Ovary (tissue), 3 donors: ENCODE measurements at regions not wholly inside any gene's neighbourhood (a gene's known extent, or its start where the extent isn't known, plus 50 kb on each side); places are given as distances from the start of the nearest gene placed in this dataset.

Experiments used
- EP300 ChIP-seq: sonication (generic); formaldehyde crosslinking; IDR thresholded peaks from one replicate; pipeline ENCODE4 v1.6.1; 2017; ENCODE audit warnings: antibody characterized with exemption
- POLR2A ChIP-seq: fragments of 450-650 bp; IDR thresholded peaks from one replicate; pipeline ENCODE4 v1.6.1; 2017; ENCODE audit warnings: antibody characterized with exemption, mild to moderate bottlenecking, moderate library complexity
- TF ChIP-seq, protein P1 (sequence below), 3 donors: fragments of 450-650 bp in 2 of 3; fragments of 200-600 bp in 1 of 3; IDR thresholded peaks; one replicate each; pipeline versions ENCODE4 v1.5.1 to v1.8.0; 2016 to 2022; ENCODE audit warnings: antibody characterized with exemption in 3 of 3, mild to moderate bottlenecking in 1 of 3
- donor health status: DM: no; HTN: no; CAD: no.

DNA sequence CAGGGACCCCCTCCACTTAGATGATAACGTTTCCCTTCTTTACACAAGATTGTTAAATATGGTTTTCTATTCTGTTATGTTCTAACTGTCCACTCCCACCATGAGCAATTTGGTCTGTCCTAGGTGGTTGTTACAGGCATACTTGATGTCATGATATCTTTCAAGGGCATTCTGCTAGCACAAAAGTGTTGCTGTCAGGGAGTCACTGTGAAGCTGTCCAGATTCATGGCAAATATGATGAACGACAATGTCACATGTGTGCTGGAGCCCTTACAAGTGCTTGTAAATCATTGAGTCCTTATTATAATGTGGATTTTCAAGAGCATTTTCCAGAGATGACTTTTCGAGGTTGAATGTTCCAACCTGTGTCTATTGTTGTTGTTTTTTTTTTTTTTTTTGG, 1250.7 kb upstream of the PRKX start:
- TF ChIP-seq, protein P1, sequence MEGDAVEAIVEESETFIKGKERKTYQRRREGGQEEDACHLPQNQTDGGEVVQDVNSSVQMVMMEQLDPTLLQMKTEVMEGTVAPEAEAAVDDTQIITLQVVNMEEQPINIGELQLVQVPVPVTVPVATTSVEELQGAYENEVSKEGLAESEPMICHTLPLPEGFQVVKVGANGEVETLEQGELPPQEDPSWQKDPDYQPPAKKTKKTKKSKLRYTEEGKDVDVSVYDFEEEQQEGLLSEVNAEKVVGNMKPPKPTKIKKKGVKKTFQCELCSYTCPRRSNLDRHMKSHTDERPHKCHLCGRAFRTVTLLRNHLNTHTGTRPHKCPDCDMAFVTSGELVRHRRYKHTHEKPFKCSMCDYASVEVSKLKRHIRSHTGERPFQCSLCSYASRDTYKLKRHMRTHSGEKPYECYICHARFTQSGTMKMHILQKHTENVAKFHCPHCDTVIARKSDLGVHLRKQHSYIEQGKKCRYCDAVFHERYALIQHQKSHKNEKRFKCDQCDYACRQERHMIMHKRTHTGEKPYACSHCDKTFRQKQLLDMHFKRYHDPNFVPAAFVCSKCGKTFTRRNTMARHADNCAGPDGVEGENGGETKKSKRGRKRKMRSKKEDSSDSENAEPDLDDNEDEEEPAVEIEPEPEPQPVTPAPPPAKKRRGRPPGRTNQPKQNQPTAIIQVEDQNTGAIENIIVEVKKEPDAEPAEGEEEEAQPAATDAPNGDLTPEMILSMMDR (IDR thresholded peaks at IDR 0.05): no peak
- TF ChIP-seq POLR2A (no peak), EP300 (no peak)
